ENCODE measurements at regions not wholly inside any gene's neighbourhood (a gene's known extent, or its start where the extent isn't known, plus 50 kb on each side); places are given as distances from the start of the nearest gene placed in this dataset.

DNA sequence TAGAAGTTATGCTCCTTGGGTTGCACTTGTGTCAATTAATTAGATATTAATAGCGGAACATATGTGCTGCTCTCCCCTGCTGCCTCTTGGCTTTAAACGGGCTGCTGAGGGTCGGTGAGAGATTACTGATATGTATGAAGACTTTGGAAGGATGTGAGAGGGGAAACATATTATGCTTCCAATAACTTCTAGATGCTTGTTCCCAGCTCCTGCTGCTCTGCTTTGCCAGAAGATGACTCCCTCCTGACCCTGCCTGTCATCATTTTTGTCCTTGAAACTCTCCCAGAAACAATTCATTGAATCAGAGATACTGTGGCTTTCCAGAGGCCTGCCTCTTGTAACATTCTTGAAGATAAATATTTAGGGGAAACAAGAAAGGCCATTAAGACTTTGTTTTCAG lies 300.1 kb upstream of the STXBP6 start:
- Histone ChIP-seq H3K9ac (no peak overlapping the region), H3K4me3 (ENCODE audit: low read depth in 2 of 2, low read length in 1 of 2) (no peak overlapping the region), H3K9me2 (no peaks in the 10 kb centered on the region), H4K20me1 (ENCODE audit: insufficient read depth) (no peaks in the 10 kb centered on the region), H3K4me2 (no peak overlapping the region), H3K27ac (ENCODE audit: low read depth in 2 of 2, low read length in 1 of 2) (no peak overlapping the region), H3K9me3 (no peaks in the 10 kb centered on the region), H3F3A (replicated peaks; ENCODE audit: insufficient read depth) (no peaks in the 10 kb centered on the region), H2AFZ (ENCODE audit: low read depth) (no peak overlapping the region), H3K79me2 (ENCODE audit: insufficient read depth) (no peaks in the 10 kb centered on the region), H3K36me3 (replicated peaks in 1 of 2; ENCODE audit: control insufficient read depth in 1 of 2, insufficient read depth in 2 of 2, low read length in 1 of 2) (no peaks in the 10 kb centered on the region), H3K4me1 (ENCODE audit: control insufficient read depth in 1 of 2, insufficient read depth in 2 of 2, low read depth in 1 of 2, low read length in 1 of 2) (no peaks in the 10 kb centered on the region), H3K27me3 (ENCODE audit: insufficient read depth) (no peaks in the 10 kb centered on the region)
- WGBS (ENCODE audit: low lambda C conversion rate), result 3% methylated on average over 3 of the region's 3 CpGs
- TF ChIP-seq GABPA (IDR thresholded peaks at IDR 0.05; ENCODE audit: low read depth) (no peak), RXRA (IDR thresholded peaks at IDR 0.05; ENCODE audit: borderline replicate concordance, low read depth) (no peak)
- POLR2A ChIA-PET, result no interaction called here
- CTCF ChIA-PET, result interaction anchor here (1.4 kb wide), 1 partner anchor 31 kb away, joined by 3 read pairs; no protein-coding TSS in a partner anchor
- no peak for DNase-seq

DNA sequence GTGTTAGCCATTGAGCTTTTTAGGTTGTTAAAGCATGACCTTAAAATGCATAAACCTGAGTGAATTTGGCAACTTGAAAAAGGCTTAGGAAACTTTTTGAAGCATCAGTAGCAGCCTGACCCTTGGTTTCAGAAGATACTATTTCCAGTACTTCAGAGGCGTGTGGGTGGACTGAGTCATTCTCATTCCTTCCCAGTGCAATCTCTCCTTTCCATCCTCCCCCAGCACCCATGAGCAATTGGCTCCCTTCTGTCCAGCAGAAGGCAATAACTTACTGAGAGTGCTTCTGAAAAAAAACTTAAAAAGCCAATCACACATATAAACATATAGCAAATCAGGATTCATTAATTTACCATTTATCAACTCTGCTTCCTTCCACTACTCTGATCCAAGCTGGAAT lies 299.3 kb upstream of the STXBP6 start:
- H3F3A ChIP-seq (replicated peaks; ENCODE audit: insufficient read depth), result no peaks in the 10 kb centered on the region
- H3K27ac ChIP-seq (ENCODE audit: low read depth in 2 of 2, low read length in 1 of 2), result no peak overlapping the region
- H3K27me3 ChIP-seq (ENCODE audit: insufficient read depth), result no peaks in the 10 kb centered on the region
- no peaks in the 10 kb centered on the region for H4K20me1 ChIP-seq (ENCODE audit: insufficient read depth)
- TF ChIP-seq YY1 (IDR thresholded peaks at IDR 0.05; ENCODE audit: low read depth) (no peak), CHD2 (IDR thresholded peaks at IDR 0.05; ENCODE audit: low read length, partially characterized antibody) (no peak), EP300 (IDR thresholded peaks at IDR 0.05; ENCODE audit: borderline replicate concordance in 1 of 2, low read depth in 1 of 2, low read length in 1 of 2) (no peak), RCOR1 (IDR thresholded peaks at IDR 0.05; ENCODE audit: low read length) (no peak), FOSL2 (IDR thresholded peaks at IDR 0.05; ENCODE audit: borderline replicate concordance, low read depth) (no peak), POLR2AphosphoS5 (IDR thresholded peaks at IDR 0.05; ENCODE audit: low read depth, low read length) (no peak), TCF12 (IDR thresholded peaks at IDR 0.05) (no peak), SIN3A (IDR thresholded peaks at IDR 0.05; ENCODE audit: borderline replicate concordance, low read depth, low read length) (no peak), ELF1 (IDR thresholded peaks at IDR 0.05) (no peak), MXI1 (IDR thresholded peaks at IDR 0.05; ENCODE audit: low read depth, low read length) (no peak), TEAD4 (IDR thresholded peaks at IDR 0.05; ENCODE audit: borderline replicate concordance, insufficient read depth) (no peak), EZH2phosphoT487 (IDR thresholded peaks at IDR 0.05; ENCODE audit: borderline replicate concordance, low read depth) (no peak), FOXM1 (IDR thresholded peaks at IDR 0.05; ENCODE audit: low read depth) (no peak)
- TF ChIP-seq, protein P1, sequence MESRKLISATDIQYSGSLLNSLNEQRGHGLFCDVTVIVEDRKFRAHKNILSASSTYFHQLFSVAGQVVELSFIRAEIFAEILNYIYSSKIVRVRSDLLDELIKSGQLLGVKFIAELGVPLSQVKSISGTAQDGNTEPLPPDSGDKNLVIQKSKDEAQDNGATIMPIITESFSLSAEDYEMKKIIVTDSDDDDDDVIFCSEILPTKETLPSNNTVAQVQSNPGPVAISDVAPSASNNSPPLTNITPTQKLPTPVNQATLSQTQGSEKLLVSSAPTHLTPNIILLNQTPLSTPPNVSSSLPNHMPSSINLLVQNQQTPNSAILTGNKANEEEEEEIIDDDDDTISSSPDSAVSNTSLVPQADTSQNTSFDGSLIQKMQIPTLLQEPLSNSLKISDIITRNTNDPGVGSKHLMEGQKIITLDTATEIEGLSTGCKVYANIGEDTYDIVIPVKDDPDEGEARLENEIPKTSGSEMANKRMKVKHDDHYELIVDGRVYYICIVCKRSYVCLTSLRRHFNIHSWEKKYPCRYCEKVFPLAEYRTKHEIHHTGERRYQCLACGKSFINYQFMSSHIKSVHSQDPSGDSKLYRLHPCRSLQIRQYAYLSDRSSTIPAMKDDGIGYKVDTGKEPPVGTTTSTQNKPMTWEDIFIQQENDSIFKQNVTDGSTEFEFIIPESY (IDR thresholded peaks at IDR 0.05; ENCODE audit: borderline replicate concordance, low read depth), result no peak
- TF ChIP-seq, protein P2, sequence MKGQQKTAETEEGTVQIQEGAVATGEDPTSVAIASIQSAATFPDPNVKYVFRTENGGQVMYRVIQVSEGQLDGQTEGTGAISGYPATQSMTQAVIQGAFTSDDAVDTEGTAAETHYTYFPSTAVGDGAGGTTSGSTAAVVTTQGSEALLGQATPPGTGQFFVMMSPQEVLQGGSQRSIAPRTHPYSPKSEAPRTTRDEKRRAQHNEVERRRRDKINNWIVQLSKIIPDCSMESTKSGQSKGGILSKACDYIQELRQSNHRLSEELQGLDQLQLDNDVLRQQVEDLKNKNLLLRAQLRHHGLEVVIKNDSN (IDR thresholded peaks at IDR 0.05; ENCODE audit: borderline replicate concordance, low read depth), result no peak
- DNase-seq, result no peak
- CTCF ChIA-PET, result no interaction called here
- H3K4me1 ChIP-seq (ENCODE audit: control insufficient read depth in 1 of 2, insufficient read depth in 2 of 2, low read depth in 1 of 2, low read length in 1 of 2), result no peaks in the 10 kb centered on the region
- H3K4me2 ChIP-seq, result no peak overlapping the region
- no peaks in the 10 kb centered on the region for H3K9me2 ChIP-seq
- H3K4me3 ChIP-seq (ENCODE audit: low read depth in 2 of 2, low read length in 1 of 2), result no peak overlapping the region
- no peaks in the 10 kb centered on the region for H3K36me3 ChIP-seq (replicated peaks in 1 of 2; ENCODE audit: control insufficient read depth in 1 of 2, insufficient read depth in 2 of 2, low read length in 1 of 2)
- no peaks in the 10 kb centered on the region for H3K9me3 ChIP-seq
- 0% methylated on average over 1 of the region's 1 CpG for WGBS (ENCODE audit: low lambda C conversion rate)
- H3K79me2 ChIP-seq (ENCODE audit: insufficient read depth), result no peaks in the 10 kb centered on the region
- POLR2A ChIA-PET, result no interaction called here
- H3K9ac ChIP-seq, result no peak overlapping the region
- H2AFZ ChIP-seq (ENCODE audit: low read depth), result no peak overlapping the region

Measured in SK-N-SH (cell line).